HG03135 (cell line): ENCODE measurements at regions not wholly inside any gene's neighbourhood (a gene's known extent, or its start where the extent isn't known, plus 50 kb on each side); places are given as distances from the start of the nearest gene placed in this dataset.

ENCODE experiments used
- ATAC-seq: cut with Tn5 transposase; IDR thresholded peaks from one replicate; pipeline ENCODE4 v1.9.1; 2021; ENCODE audit warnings: mild to moderate bottlenecking, moderate library complexity; ENCODE audit not compliant: unreplicated experiment

DNA sequence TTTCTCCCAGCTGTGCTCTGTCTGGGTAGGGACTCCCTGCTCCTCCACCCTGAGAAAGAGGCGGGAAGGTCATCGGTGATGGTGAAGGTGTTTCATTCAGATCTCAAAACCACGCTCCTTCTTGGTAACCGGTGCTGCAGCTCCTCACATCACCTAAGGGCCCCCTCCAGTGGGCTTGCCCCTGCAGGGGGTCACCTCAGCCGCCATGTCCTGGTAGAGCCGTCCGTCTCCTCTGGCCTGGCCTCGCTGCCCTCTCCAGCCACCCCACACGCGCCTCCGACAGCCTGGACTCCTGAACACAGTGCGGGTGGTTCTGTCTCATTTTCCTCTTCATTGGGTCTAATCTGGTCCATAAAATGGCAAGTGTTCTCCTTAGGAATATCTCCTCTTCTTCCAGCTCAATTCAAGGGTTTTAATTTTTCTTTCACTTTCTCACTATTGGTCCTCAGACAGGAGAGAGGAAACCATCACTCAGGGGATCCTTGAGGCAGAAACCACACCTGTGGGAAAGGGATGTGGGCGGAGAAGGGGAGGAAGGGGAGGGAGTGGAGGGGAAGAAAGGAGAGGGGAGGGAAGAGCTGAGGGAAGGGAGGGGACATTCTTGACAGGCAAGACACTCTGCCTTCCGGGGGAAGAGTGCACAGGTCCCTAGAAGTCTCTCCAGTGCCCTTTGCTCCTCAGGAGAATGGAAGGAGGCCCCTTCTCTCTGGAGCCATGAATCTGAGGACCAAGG, 1338.4 kb downstream of the TBC1D22A start:
- ATAC-seq = no peak

DNA sequence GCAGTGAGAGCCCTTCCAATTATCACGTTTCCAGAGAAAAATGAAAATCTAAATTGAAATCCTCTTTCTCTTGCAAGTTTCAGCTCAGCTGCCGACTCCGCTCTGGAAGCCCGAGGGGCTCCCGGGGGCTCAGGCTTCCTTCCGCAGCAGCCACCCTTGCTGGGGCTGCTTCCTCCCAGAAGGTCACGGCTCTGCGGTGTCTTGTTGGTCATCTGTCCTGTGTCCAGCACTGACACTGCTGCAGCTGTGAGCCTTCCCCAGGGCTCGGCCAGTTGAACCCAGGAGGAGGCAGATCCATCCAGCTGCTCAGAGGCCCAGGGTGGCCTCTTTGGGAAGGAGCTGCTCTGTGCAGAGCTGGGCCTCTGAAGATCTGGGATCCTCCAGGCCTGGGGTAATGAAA, 1337.2 kb downstream of the TBC1D22A start:
- no peak for ATAC-seq

- no peak for ATAC-seq
These were observed 1336.8 kb downstream of the TBC1D22A start for GRCh38 chr22:48099251-48099650.

DNA sequence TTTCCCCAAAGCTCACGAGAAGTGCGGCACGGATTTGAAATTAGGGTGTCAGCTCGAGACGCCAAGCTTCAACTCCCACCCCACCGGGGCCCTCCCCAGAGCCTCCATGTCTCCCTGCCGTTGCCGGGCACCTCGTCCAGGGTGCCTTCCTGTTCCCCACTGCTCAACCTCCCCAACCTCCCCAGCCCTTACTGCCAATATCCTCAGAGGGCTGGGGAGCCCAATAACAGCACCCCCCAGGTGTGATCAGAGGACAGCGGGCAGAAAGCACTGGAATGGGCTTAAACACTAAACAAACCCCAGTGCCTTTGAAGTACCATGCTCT, 1336.4 kb downstream of the TBC1D22A start:
- ATAC-seq = peak; percentile 22

DNA sequence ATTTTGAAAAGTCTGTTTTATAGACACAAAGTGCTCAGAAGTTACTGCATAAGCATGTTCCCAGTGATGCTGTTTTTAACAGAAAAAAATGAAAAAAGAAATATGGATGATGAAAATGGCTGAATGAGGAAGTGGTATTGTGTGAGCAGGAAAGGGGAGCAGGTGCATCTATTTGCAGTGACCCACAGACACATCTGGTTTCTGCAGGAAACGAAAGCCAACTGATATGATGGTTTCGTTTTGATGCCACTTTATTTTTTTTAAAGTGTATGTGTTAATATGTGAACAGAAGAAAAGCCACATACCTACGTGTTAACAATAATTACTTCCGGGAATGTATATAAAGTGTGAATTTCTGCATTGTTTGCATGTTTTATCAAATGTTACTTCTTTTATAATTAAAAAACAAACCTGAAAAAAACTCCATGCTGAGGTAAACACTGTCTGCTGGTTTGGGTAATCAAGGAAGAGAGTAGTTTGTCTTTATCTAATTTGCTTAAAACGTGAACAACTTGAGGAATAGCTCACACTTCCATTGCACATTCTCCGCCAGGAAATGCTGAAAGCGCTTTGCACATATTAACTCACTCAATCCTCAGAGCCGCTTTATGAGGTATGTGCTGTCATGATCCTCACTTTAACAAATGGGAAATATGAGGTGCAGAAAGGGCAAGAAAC, 1335.9 kb downstream of the TBC1D22A start:
- peak; percentile 71 for ATAC-seq

- peak; percentile 26 for ATAC-seq
These were observed 1335.3 kb downstream of the TBC1D22A start for GRCh38 chr22:48097723-48098122.

- ATAC-seq = no peak
These were observed 1334.6 kb downstream of the TBC1D22A start for GRCh38 chr22:48096851-48097665.

GRCh38 chr22:48096411-48096810, 1334.0 kb downstream of the TBC1D22A start:
- ATAC-seq = no peak

DNA sequence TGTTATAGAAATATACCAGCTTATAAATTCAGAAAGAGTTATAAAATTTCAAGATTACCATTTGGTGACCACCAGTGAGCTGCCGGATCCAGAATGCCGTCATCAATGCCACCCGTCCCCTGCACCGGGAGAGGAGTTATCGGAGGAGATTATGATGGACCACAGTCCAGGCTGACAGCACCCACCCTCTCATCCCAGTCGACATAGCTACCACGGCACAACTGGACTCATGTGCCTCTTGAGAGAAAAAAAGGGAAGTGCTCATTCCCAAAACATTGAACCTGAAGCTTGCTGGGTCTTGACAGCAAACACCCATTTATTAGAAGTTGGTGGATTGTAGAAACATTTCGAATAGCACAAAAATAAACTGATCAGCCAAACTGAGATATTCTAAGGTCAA, 1331.5 kb downstream of the TBC1D22A start:
- ATAC-seq = no peak

GRCh38 chr22:48092866-48093265, 1330.4 kb downstream of the TBC1D22A start:
- no peak for ATAC-seq

- ATAC-seq = no peak
These were observed 1329.3 kb downstream of the TBC1D22A start for GRCh38 chr22:48091656-48092223.

GRCh38 chr22:48091060-48091650, 1328.7 kb downstream of the TBC1D22A start:
- ATAC-seq = no peak

DNA sequence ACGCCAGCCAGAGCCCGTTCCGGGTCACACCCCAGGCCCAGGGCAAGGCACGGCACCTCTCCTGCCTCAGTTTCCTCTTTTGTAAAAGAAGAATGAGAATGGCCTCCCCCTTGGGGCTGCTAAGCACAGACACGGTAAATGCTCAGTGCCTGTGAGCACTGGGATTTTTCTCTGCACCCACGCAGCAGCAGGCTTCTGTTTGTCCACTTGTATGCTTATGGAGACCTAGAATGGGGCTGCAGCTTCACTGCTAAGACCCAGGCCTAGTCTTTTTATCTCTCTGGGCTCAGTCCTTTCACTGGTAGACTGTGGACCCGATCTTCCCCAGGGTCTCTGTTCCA, 1327.9 kb downstream of the TBC1D22A start:
- ATAC-seq = no peak

DNA sequence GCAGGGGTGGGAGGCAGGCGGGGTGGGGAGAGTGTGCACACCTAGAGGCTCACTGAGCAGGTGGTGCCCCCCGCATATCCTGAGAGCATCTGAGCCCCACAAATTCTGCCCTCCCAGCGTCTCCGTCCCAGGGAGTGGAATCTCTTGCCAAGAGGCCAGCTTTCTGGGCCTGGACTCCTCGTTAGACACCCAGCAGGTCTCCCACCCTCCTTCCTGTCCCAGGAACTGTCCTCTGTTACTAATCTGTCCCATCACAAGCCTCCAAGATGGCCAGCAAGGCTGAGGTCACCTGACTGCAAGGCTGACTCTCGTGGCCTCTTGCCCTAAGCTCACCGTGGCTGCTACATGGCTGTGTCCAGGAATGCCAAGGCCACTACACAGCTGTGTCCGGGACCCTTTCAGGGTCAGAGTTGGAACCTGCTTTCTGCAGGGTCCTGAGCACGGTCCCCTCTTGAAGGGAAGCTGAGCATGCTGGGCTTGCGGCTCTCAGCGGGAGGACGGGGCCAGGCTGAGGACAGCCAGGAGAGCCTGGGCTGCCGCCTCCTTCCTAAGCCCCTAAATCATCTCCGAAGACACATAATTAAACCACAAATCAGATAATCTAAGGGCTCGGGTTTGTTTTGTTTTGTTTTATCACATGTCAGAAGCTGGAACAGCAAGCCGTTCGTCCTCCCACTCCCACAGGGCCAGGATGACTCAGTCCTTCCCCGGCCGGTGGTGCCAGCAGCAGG, 1327.3 kb downstream of the TBC1D22A start:
- no peak for ATAC-seq

DNA sequence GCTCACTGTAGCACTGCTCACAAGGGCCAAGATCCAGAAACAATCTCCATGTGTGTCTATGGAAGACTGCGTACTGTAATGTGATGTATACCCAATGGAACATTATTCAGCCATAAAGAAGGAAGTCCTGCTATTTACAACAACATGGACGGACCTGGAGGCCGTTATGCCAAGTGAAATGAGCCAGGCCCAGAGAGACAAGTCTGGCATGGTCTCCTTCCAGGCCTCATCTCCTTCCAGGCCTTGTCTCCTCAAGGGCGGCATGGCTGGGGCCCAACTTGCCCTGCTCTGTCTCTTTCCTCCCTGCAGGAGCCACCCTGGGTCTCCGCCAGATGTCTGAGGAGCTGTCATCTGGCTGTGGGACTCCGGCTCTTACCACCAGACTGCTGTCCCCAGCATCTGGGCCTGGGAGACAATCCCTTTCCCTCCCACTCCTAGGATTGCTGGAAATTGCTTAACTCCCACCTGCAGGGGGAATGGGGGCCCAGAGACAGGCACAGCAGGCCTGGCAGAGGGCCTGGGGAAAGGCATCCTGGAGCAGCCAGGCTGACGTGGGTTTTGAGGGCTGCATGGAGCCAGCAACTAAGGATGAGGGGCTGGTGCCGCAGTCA, 1326.6 kb downstream of the TBC1D22A start:
- no peak for ATAC-seq

- ATAC-seq = no peak
These were observed 1325.8 kb downstream of the TBC1D22A start for GRCh38 chr22:48088251-48088650.

- ATAC-seq = no peak
These were observed 1323.6 kb downstream of the TBC1D22A start for GRCh38 chr22:48085901-48086645.

- ATAC-seq = no peak
These were observed 1322.2 kb downstream of the TBC1D22A start for GRCh38 chr22:48084729-48085050.

DNA sequence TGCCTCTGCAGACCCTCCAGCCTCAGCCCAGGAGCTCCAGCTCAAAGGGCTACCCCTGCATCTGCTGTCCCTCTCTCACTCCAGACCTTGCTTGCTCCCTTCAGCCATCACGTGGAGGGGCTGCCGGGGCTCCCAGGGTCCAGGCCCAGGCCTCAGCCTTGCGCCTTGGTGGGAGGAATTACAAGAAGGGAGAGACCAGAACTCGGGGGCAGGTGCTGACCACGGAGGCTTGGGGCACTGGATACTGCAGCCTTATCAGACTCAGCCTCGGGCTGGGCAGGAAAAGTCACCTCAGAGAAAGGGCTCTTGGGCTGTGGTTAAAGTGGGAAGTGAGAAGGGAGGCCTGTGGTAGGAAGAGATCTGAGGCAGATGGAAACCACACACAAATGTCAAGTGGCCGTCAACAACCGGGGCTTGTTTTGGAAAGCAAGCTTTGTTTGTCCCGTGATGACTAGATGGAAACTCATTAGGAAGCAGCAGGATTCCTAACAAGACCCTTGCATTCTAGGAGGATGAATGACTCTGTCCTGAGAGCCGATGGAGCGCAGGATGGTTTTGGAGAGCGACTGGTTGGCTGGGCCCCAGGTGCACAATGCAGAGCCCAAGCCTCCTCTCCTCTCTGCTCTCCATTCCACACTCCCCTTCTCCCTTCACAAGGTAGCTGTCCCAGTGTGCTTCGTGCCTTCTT, 1321.7 kb downstream of the TBC1D22A start:
- ATAC-seq = no peak
